ENCODE measurements at regions not wholly inside any gene's neighbourhood (a gene's known extent, or its start where the extent isn't known, plus 50 kb on each side); places are given as distances from the start of the nearest gene placed in this dataset.
"Not testable (repeated sequence)": the region's sequence is repeated elsewhere in the genome, so short reads cannot be mapped to it uniquely, and the experiment has no call there.

DNA sequence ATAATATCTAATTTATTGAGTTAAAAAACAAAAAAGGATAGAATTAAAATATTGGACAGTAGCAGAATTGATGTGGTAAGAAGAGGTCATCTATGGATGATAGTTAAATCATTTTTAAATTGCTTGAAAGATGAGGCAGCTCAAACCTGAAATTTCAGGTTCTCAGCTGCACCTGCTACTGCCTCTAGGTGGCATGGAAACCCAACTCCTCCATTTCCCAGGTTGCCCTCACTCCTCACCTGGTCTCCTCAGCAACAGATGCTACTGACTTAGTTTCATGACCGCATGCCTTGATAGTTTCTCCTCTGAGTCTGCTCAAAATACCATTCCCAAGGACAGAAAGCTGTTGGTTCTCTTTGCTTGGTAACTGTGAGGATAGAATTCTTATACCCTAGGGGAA is 148.1 kb downstream of the ABHD5 start:
- DNase-seq = no peak

DNA sequence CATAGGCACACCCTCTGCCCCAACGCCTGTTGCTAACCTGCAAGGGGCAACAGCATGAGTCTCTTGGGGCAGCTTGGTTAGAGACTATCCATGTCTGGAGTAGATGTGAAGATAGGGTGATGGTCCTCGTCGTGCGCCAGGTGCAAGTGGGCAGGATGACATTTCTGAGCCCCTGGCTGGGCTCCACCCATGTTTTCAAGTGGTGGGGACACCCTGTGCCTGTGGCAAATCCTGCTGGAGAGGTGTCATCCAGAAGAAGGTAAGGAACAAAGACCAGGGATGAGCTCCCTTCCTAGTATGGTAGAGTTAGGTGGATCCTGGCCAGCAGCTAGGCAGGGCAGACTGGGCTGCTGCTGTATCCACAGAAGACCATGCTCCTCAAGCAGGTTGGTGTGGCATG is 152.6 kb downstream of the ABHD5 start:
- DNase-seq = no peak

DNA sequence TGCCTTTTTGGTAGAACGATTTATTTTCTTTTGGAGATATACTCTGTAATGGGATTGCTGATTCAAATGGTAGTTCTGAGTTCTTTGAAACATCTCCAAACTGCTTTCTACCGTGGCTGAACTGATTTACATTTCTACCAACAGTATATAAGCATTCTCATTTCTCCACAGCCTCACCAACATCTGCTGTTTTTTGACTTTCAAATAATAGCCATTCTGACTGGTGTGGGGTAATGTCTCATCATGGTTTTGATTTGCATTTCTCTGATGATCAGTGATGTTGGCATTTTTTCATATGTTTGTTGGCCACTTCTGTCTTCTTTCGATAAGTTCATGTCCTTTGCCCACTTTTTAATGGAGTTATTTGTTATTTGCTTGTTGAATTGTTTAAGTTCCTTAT is 154.0 kb downstream of the ABHD5 start:
- DNase-seq = no peak

DNA sequence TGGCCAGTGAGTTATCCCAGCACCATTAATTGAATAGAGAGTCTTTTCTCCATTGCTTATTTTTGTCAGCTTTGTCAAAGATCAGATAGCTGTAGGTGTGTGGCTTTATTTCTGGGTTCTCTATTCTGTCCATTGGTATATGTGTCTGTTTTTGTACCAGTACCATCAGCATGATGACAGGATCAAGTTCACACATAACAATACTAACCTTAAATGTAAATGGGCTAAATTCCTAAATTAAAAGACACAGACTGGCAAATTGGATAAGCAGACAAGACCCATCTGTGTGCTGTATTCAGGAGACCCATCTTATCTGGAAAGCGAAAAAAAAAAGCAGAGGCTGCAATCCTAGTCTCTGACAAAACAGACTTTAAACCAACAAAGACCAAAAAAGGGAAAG is 154.8 kb downstream of the ABHD5 start:
- DNase-seq = not testable (repeated sequence)

DNA sequence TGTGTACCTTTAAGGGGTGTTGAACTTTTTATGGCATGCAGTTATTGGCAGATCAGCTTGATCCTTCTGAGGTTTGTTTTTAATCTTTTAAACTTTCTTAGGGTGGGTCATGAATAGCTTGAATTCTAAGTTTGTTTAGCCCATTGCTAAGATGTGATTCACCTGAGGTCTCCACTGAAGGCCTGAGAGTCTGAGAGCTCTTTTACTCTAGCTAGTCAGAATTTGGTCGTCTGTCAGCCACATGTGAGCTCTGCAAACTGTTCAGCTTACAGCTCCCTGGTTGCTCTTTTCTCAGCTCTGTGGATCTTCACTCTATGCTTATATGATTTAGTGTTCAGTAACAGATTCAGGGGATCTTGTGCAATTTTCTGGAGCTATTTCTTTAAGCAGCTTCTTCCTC is 161.3 kb downstream of the ABHD5 start:
- no peak for DNase-seq

DNA sequence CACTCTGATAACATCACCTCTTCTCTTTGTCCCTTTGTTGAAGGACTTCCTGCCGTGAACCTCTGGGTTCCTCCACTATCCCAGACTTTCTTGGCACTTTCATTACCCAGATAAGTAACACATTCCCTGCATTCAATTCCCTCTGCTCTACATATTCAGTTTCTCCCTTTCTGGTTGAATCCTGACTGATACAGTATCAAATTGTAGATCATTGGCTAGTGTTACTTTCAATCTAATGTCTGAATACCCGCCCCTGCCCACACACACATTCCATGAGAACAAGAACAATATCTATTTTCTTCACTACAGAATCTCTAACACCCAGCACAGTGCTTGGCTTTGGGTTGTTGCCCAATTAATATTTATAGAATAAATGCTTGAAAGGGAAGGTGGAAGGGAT is 163.5 kb downstream of the ABHD5 start:
- DNase-seq = no peak

DNA sequence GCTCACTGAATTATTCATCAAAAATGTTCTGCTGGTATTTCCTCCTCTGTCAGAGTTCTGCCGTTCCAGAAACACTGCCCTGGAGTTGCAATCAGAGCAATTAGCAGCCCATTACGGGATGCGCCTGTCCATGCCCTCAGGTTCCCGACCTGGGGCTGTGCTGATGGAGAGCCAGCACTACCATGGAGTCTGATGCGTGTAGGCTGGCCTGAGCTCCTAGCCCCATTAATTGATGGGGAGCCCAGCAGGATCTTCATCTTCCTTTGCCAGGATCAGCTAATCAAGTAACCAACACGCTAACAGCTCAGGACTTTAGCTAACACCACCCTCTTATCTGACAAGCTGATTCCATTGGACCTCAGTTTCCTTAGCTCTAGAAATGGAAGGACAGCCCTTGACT is 164.2 kb downstream of the ABHD5 start:
- no peak for DNase-seq

DNA sequence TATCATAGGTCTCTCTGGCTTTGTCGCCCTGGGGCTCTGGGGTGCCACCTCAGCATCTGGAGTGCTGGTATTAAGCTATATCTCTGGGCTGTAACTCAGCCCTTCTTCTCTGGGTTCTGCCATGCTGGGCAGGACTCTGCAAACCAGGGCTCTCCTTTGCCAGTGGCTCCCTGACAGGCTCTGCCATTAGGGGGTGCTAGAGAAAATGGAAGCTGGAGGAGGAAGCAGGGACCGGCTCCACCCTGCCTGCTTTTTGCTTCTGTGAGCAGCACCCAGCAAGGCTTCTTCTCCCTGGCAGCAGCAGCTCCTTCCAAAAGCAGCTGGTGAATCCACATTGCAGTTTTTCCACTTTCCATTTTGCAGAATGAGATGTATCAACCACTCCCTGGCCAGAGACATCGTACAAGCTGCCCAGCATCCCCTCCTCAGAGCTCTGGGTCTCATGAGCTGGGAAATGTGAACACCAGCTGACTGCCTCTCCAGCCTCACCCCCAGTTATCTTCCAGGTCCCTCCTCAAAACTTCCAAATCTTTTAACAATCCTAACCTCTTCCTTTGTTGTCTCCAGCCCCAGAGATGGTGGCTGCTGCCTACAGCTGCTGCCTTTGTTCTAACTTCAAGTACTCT is 165.0 kb downstream of the ABHD5 start:
- DNase-seq = peak; percentile 57

DNA sequence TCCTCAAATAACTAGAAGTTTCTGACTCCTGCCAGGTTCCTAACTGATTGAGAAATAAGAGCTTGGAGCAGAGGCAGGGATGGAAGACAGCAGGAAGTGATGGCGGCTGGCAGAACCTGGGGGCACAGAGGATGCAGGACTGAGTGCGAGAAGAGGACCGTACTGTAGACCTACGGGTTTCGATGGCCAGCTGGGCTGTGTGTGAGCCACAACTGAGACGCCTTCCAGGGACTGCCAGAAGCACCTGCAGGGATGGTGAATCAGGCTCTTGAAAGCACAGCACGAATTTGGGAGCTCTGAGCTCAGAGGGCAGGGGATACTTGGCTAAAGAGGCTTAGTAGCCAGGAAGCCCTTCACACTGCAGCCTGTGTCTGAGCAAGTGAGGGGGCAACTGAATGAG is 165.6 kb downstream of the ABHD5 start:
- DNase-seq = no peak

DNA sequence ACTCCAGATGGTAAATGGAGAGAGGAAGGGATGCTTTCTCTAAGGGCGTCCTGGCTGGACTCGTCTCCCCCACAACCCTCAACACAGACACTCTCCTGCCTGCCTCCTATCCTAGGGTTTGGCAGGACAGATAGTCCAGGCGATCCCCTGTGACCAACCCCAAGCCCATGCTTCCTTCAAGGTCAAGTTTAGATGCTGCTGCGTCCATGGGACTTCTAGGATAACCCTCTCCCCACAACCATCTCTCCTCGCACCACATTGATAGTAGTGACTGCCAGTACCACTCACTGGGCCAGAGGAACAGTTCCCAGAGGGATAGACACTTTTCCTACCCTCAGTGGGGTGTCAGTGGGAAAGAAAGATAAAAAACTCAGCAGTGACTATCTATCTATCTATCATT is 166.0 kb downstream of the ABHD5 start:
- DNase-seq = no peak

DNA sequence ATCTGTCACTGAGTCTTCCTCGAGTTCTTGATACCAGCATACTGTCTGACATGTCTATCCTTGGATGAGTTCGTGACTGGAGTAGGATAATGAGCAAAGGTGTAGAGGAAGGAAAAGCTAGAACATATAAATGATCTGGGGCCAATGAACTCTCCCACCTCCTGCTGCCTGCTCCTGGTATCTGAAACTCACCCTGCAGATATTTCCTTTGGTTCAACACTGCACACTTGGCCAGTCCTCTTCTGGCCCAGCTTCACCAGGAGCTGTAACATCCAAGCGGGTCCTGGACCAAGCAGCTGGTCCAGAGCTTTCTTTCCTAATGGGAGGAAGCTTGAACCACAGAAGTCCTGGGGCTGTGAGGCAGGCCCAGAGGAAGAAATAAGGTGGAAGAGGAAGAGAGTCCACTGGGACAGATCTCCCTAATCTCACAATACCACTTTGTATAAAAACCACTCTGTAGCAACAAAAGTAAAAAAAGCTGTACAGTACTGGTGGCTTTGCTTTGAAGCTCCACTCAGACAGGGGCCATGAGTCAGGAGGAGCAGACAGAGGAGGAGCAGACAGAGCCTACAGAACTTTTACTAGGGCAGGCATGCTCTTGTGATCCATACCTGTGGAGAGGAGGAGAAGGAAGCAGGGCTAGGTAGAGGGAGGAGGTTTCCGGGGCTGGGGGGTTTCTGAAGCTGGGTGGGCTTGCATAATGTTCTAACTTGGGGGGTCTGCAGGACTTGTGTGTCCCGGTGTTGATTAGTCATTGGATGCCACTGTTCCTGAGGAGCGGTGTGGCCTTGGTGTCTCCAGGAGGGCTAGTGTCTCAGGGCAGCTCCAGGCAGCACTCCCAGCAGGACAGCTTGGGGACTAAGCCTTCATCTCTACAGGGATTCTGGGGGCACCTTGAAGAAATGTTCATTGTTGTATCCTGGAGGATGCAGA is 166.9 kb downstream of the ABHD5 start:
- DNase-seq = no peak

DNA sequence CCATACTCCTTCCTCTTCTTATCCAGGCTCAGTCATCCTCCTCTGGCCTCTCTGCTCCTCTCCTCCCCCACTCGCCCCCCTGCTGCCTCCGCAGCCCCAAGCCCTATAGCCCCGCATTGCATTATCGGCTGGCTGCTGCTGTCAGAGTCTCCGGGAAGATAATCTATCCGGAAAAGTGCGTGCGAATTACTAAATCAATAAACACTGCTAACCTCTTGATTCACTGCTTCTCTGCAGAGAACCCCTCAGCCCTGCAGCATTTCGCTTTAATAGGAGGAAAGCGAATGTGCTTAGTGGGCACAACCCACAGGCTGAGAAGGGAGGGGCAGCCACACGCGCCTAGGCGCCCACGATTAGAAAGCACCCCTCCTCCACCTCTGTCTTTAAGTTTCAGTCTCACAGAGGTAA is 167.6 kb downstream of the ABHD5 start:
- DNase-seq = no peak

DNA sequence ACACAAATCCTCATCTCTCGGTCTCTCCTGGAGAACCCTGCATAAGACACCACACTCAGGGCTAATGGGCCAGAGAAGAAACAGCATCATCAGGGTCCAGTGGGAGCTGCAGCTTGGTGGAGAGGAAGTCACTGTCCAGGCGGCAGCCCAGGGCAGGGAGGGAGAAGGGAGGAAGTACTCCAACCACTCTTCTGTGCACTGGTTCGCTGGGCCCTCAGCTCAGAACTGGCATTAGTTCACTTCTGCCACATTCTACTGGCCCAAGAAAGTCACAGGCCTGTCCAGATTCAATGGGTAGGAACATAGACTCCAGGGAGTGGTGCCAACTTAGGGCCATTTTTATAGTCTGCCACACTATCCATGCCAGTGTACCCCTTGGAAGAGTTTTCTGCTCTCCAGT is 169.0 kb downstream of the ABHD5 start:
- no peak for DNase-seq

DNA sequence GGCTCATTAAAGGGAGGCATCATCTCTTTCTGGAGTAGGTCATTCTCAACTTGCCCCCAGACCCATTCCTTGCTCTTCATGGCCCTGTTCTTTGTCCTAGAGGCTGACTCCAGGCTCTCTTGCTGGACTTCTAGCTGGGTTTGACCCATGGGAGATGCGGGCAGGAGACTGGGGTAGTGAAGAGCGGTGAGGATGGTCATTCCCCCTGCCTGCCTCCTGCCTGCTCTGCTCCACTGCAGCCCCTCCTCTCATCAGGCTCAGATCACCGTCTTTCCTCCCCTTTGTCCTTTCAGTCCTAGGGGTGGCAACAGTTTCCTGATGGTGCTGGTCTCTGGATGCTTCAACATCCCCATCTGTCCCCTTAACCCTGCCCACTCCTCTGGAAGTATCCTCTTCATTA is 170.9 kb downstream of the ABHD5 start:
- no peak for DNase-seq

DNA sequence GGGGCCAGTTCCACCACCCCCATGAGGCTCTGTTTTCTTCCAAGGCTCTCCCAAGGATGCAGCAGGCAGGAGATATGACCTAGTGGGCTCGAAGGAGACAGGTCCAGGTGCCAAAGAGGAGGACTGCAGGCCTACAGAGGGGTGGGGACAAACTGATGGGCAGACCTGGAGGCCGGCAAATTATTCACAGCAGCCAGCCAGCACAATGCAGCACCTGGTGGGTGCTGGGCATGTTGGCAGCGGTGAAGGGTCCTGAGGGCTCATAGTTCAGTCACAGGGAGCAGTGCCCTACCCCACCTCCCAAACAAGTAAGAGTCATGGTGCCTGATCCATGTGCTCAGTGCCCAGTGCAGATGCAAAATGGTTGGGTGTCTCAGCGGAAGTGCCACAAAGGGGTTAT is 171.7 kb downstream of the ABHD5 start:
- DNase-seq = no peak

DNA sequence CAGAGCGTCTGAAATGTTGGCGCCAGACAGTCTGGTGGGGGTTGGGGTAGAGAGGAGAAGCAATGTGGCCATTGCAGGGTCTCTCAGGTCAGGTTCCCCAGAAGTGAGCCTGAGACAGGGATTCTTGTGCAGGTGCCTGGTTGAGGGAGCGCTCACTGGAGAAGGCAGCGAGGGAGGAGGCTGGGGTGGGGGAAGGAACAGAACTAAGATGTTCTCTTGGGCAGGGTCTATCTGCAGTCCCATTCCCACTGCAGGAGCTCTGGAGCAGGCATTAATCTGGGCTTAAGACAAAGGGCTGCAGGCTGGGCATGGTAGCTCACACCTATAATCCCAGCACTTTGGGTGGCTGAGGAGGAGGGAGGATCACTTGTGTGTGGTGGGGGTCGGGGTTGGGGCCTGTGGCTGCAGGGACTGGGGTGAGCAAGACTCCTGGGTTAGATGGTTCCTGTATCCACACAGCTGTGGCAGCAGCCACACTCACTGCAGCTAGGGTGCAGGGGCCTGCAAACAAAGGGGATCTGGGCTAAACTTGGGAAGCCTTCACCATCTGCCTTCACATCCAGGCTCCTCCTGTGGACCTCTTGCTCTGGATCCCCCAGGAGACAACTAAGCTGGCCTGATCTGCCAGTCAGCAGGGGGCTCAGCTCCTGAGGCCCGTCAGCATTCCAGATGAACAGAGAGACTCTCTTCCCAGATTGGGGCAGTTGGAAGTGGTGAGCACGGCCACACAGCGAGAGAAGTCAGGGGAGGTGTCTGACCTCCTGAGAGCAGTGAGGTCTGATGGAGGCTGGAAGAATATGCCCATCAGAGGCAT is 172.5 kb downstream of the ABHD5 start:
- DNase-seq = no peak

DNA sequence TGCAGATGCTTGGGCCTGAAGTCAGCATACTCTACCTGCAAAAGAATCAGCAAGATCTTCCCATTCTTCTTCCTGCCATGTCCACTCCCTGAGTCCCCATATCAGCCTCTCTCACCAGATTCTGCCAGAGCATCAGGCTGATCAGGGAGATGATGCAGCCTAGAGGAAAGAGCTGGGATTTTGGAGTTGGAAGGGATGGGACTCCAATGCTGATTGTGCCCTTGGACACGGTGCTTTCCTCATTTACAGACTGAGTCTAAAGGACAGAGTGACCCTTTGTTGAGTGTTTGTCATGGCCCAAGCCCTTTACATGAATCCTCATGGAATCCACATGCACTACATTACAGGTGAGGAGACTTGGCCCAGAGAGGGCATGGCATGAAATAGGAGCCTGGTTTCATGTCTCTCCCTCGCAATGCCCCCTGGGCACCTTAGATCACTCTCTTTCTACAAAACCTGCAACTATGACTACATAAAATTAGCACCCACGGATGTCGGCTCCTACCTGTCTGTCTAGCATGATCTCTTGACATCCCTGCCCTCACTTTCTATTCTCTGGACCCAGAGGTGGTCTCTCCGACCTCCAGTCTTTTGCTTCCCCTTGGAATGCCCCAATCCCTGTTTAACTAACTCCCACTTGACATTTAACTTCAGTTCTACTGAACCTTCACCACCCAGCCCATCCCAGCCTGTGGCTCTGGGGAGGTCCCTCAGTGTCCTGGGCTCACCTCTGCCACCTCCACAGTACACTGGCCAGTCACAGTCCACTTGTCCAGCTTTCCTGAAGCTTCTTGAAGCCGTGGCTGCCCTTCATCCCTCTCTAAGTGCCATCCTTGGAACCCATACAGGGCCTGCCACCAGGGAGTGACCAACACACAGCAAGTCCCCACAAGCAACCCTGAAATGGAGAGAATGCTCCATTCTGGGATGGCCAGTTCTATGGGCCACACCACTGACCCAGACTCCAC is 173.5 kb downstream of the ABHD5 start:
- DNase-seq = no peak

DNA sequence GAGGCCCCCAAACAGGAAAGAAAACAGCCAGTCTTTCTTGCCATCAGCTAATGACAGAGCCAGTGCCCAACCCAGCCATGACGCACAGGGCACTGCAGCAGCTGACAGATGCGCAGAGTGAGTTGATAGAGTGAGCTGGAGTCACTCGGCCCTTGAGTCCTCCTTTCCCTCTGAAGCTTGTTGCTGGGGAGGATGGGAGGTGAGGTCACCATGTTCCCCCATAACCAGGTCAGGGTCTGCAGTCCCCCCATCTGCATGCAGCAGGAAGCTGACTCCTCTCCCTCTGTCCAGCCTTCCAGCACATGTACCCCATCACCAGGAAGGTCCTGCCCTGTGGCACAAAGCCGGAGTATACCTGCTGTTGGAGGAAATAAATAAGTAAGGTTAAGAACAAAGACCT is 174.6 kb downstream of the ABHD5 start:
- no peak for DNase-seq

DNA sequence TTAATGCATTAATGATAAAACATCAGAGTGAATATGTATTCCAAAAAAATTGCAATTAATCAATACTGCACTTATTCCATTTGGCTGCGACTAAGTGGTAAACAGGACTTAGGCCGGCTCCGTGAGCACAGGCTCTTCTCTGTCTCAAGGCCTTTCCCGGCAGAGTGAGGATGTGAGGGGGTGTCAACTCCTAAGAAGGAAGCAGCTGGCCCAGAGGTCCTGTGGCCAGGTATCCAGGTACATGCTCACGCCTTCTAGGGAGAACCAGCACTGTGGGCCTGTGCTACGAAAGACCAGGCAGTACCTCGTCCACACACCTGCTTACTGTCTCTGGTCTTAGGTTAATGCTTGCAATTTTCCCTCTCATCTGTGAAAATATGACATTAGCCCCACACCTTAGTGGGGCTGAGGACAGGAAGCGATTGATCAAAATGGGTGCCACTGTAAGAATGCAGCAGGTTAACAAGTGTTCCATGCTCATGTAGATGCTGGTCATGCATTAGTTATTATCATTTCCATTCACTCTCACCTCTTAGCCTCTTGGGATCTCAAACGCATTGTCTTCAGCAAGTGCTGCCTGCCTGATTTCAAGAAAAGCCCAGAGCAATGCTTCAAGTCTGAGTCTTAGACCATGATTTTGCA is 175.3 kb downstream of the ABHD5 start:
- no peak for DNase-seq

DNA sequence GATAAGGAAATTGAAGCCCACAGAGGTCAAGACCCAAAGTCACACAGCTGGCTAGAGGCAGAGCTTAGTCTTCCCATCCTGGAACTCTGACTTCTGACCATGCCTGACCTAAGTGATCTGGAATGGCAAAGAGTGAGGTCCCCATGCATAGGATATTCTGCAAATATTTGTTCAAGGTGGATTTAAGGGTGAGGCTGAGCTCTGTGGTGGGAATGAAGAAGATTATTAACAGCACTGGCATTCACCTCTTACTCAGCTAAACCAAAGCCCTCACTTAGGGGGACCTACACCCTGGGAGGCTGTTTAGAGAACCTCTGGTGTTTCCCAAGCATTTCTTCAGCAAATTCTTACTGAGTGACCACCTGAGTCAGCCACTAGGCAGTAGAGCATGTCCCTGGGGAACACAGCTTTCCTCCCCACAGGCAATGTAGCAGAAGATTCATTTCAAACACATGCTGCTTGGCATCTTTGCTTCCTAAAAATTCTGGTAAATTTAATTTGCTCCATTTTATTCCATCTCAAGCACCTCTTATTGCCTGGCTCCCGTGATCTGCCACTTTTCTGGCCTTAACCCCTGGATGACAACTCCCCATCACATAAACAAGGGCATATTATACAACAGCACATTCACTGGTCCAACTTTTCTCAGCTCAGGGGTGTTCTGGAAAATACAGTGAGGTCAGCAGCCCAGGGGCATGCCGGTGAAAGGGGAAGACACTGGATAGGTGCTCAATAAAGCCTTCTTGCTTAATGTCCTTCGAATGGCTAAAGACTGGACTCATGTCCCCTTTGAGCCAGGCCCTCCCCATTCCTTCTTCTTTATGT is 176.0 kb downstream of the ABHD5 start:
- peak; percentile 92 for DNase-seq

Data from T1000 (cell line).